ENCODE measurements at regions not wholly inside any gene's neighbourhood (a gene's known extent, or its start where the extent isn't known, plus 50 kb on each side); places are given as distances from the start of the nearest gene placed in this dataset.

DNA sequence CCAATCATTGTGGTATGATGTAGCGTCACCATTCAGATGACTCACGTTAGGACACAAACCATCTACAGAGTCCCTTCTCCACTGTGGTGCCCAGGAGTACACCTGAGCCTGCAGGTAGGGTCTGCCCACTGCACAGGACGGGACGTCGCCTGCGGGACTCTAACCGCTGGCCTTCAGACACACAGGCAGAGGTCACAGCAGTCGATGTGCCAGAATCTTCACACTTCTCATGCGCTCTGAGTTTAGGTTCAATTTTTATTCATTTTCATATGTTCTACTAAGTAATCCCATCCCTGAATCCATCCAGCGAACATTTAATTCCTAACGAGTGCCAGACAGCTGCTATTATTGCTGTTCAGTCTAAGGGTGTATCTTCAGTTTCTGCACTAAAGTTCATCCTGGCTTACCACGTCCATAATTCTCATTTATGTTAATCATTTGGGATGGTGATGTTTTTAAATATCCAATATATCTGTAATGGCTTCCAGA lies 73.3 kb downstream of the CXCL12 start:
- ChIA-PET POLR2A (ENCODE audit: low non-redundant PET) (no interaction called here), CTCF (no interaction called here)
- no peak for DNase-seq (ENCODE audit: low spot score)
- H3K27ac ChIP-seq: no peak overlapping the region
- TF ChIP-seq, protein P1, sequence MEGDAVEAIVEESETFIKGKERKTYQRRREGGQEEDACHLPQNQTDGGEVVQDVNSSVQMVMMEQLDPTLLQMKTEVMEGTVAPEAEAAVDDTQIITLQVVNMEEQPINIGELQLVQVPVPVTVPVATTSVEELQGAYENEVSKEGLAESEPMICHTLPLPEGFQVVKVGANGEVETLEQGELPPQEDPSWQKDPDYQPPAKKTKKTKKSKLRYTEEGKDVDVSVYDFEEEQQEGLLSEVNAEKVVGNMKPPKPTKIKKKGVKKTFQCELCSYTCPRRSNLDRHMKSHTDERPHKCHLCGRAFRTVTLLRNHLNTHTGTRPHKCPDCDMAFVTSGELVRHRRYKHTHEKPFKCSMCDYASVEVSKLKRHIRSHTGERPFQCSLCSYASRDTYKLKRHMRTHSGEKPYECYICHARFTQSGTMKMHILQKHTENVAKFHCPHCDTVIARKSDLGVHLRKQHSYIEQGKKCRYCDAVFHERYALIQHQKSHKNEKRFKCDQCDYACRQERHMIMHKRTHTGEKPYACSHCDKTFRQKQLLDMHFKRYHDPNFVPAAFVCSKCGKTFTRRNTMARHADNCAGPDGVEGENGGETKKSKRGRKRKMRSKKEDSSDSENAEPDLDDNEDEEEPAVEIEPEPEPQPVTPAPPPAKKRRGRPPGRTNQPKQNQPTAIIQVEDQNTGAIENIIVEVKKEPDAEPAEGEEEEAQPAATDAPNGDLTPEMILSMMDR (conservative IDR thresholded peaks at IDR 0.05; ENCODE audit: low read depth): no peak

DNA sequence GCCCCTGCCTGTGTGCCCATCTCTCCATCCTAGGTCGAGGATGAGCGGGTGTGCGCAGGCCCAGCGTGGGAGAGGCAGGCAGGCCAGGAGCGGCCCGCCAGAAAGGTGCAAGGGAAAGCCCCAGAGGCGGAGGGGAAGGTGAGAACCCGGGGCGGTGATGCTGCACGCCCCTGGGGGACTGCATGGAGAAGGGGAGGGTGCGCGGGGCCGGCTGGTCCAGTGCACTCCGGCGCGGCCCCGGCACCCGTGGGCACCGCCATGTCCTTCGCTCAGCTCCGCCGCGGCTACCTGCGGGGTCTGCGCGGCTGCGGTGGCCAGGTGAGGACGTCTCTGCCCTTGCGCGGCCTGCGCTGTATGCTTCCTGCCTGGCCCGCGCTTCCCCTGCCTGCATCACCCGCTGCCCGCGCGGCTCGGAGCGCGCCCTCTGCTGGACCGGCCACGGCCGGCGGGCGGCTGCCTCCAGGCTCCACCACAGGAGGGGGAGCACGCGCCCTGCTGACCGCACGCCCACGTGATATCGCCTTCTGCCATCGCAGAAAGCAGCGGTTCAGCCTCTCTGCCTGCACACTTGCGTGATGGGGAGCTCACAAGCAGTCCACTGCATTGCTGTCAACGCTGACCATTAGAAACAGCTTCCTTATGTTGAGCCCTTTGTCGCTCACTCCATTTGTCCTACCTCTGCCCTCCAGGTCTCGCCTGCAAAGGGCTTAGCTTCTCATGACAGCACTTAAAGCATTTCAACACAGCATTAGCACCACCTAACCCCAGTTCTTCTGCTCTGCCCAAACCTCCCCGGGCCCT lies 73.9 kb downstream of the CXCL12 start:
- ChIA-PET CTCF (no interaction called here), POLR2A (ENCODE audit: low non-redundant PET) (no interaction called here)
- TF ChIP-seq, protein P1 (conservative IDR thresholded peaks at IDR 0.05; ENCODE audit: low read depth): no peak
- no peak overlapping the region for H3K27ac ChIP-seq
- DNase-seq (ENCODE audit: low spot score): no peak

DNA sequence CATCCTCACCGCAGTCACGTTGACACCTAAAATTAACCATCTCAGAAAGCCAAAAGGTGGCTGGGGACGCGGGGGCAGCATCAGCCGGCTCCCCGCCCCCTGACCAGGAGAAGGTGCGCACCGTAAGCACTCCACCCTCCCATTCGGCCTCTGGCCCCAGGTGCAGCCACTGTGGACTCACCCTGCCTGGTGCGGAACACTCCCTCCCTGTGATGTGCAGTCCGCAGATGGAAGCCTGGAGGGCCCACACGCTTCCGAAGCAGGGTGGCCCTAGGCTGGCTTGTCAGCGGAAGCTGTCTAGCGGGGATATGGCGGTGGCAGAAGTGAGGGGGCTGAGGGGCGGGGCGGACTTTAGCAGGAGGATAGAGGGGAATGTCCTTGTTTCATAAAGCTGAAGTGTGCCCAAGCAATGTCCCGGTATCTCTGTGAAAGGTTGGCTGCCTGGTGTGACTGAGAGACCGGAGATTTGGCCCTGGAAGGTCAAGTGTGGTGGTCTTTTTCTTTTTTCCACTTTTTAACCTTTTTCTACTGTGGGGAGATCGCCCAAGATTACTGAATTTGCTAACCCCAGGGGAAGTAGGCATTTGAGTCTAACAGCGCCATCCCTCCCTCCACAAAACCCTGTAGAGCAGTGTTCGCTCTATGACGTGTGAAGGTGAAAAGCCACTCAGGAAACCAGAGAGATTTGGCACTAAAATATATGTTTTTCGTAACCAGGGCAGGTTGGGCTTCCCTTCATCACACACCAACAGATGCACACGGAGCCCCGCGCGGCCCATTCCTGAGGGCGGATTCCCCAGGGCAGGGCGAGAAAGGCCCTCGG lies 74.7 kb downstream of the CXCL12 start:
- DNase-seq (ENCODE audit: low spot score): no peak
- CTCF ChIA-PET: interaction anchor here (0.6 kb wide), 1 partner anchor 636 kb away, joined by 3 read pairs; no protein-coding TSS in a partner anchor
- no peak overlapping the region for H3K27ac ChIP-seq
- POLR2A ChIA-PET (ENCODE audit: low non-redundant PET): no interaction called here
- TF ChIP-seq, protein P1 (conservative IDR thresholded peaks at IDR 0.05; ENCODE audit: low read depth): no peak

DNA sequence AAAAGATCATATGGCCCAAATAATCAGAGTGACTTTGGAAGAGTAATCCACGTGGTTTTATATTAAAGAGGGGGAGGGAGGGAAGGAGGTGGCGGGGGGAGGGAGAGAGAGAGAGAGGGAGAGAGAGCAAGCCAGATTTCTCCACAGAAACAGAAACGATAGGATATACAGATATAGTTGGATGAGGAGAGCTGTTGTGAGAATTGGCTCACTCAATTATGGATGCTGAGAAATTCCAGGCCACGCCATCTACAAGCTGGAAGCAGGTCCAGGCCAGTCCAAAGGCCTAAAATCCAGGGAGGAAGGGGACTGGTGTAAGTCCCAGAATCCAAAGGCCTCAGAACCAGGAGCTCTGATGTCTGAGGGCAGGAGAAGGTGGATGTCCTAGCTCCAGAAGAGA lies 75.5 kb downstream of the CXCL12 start:
- ChIA-PET POLR2A (ENCODE audit: low non-redundant PET) (no interaction called here), CTCF (interaction anchor here (0.6 kb wide), 1 partner anchor 637 kb away, joined by 3 read pairs; no protein-coding TSS in a partner anchor)
- TF ChIP-seq, protein P1 (conservative IDR thresholded peaks at IDR 0.05; ENCODE audit: low read depth): no peak
- no peak for DNase-seq (ENCODE audit: low spot score)
- no peak overlapping the region for H3K27ac ChIP-seq

DNA sequence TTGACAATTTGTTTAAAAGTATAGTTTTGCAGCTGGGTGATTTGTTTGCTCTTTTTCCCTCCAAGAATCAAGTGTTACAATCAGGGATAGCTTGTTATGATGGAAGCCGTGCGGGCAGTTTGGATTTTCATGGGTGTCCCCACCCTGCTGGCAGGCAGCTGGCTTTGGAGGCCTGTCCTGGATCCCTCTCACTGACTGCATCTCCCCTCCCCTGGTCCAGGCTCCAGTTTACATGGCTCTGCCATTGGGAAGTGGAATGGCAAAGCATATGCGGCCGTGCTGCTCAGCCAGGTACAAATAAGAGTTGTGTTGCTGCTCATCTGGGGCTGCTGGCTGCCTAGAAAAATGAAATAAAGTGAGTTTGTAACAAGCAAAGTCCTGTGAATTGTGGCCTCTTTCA lies 76.0 kb downstream of the CXCL12 start:
- DNase-seq (ENCODE audit: low spot score): no peak
- ChIA-PET POLR2A (ENCODE audit: low non-redundant PET) (no interaction called here), CTCF (no interaction called here)
- TF ChIP-seq, protein P1 (conservative IDR thresholded peaks at IDR 0.05; ENCODE audit: low read depth): no peak
- no peak overlapping the region for H3K27ac ChIP-seq

DNA sequence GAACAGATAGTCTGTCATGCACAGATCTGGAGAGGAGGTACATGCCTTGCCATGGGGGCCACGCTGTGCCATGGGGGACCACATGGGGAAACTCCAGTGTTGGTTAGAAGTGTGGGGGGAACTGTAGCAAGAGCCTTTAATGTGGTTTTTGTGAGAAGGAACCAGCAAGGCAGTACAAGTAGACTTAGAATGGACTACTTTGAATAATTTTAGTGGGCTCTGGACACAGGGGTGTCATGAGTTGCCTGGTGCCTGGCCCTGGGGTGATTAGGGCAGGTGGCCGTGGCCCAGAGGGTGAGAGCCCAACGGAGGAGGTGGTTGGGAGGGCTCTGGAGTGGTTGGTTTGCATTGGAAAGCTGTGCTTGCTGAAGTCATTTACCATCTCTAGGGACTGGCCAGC lies 77.2 kb downstream of the CXCL12 start:
- TF ChIP-seq, protein P1 (conservative IDR thresholded peaks at IDR 0.05; ENCODE audit: low read depth): no peak
- no peak overlapping the region for H3K27ac ChIP-seq
- no peak for DNase-seq (ENCODE audit: low spot score)
- POLR2A ChIA-PET (ENCODE audit: low non-redundant PET): no interaction called here
- CTCF ChIA-PET: no interaction called here
